ENCODE measurements at regions not wholly inside any gene's neighbourhood (a gene's known extent, or its start where the extent isn't known, plus 50 kb on each side); places are given as distances from the start of the nearest gene placed in this dataset.

DNA sequence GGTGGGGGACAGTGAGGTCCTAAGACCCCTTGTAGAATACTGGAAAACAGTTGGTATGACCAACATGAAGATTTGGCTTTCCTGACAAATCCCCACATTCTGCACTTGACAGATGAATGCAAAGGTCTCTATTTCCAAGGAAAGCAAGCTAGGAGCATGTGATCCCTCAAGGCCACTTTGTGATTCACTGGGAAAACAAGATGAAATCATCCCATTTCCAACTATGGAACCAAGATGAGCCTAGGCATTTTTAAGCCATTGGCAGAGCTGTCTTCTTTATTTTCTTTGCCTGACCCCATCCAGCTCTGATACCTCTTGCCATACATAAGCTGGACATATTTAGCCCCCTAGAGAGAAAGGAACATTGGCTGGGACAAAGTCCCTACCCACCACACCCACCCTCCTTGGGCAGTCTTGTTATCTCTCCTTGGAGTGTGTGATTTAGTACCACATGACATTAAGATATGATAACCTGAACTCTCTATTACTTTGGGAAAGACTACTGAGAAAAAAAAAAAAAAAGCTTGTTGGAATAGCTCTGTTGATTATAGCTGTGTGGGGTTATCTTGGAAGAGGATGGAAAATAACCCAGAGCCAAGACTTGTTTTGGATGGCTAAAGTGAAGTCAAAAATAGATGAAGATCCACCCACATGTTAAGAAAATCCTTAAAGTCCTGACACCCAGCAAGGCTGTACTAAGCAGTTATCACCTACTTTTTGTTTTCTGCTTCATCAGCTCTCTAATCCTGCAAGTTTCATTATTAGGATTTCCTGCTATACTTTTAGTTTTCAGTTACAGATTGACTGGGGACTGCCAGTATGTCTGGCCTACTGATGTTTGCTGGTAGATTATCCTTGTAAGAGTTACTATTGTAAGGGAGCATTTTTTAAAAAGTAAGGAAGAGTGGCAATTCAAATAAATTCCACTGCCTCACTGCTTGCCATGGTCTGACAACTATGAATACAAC lies 90.1 kb upstream of the PREP start:
- no peak for DNase-seq (ENCODE audit: low spot score)

GRCh38 chr6:105489216-105489530 lies 86.3 kb upstream of the PREP start:
- no peak for DNase-seq (ENCODE audit: low spot score)

GRCh38 chr6:105488516-105489215 lies 85.8 kb upstream of the PREP start:
- DNase-seq (ENCODE audit: low spot score) = no peak

DNA sequence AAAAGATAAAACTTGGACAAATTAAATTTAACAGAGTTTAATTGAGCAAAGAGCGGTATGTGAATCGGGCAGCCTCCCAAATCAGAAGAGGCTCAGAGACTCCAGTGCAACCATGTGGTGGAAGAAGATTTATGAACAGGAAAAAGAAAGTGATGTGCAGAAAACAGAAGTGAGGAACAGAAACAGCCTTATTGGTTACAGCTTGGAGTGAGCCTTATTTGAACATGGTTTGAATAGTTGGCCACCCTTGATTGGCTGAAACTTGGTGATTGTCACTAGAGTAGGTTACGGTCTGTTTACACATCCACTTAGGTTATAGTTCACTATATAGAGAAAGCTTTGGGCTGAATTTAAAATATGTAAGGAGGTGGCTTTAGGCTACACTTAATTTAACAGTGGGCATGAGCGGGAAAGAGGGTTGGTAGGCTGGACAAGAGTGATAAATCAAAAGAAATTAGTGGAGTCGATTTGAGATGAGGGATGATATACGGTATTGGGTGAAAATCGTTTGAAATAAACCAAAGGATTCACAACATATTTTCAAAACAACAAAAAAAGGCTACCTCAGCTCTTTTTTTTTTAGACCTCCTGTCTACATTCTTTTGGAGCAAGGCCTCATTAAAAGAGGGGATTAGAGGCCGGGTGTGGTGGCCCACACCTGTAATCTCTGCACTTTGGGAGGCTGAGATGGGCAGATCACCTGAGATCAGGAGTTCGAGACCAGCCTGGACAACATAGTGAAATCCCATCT lies 84.3 kb upstream of the PREP start:
- no peak for DNase-seq (ENCODE audit: low spot score)

DNA sequence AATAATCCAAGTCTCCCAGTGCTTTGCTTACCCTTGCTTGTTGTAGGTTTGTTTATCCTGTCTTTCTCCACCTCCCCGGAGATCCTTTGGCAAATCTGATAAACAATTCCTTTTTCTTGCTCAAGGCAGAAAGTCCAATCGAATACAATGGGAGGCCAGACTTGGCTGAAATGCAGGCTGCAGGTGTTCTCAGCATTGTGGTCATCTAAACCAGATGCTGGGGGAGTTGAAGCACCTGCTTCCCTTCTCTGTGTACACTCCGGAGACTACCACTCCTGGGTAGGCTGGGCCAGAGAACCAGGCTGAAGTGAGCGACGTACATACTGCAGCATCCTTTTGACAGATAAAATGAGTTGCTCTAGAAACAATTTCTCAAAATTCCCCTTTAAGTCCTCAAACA lies 82.6 kb upstream of the PREP start:
- no peak for DNase-seq (ENCODE audit: low spot score)

GRCh38 chr6:105484238-105485161 lies 81.6 kb upstream of the PREP start:
- peak; percentile 41 for DNase-seq (ENCODE audit: low spot score)

DNA sequence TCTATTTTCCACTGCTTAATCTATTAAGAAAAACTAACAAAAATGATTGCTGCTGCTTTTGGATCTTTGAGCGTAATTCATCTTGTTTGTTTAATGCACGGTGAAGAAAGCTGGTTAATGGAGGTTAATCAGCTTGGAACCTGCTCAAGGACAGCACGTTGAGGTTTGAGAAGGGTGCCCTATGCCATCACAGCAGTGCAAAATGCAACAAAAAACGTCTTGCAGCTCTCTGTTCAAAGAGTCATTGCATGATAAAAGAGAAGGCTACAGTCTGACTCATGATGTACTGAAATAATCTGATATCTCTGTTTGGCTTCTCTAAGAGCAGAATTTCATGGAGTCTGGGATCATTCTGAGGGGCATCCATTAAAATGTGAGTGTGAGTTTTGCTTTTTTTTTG lies 80.6 kb upstream of the PREP start:
- no peak for DNase-seq (ENCODE audit: low spot score)

GRCh38 chr6:105482921-105483320 lies 80.0 kb upstream of the PREP start:
- DNase-seq (ENCODE audit: low spot score) = no peak

- DNase-seq (ENCODE audit: low spot score) = no peak
These were observed 79.5 kb upstream of the PREP start for GRCh38 chr6:105482227-105482844.

DNA sequence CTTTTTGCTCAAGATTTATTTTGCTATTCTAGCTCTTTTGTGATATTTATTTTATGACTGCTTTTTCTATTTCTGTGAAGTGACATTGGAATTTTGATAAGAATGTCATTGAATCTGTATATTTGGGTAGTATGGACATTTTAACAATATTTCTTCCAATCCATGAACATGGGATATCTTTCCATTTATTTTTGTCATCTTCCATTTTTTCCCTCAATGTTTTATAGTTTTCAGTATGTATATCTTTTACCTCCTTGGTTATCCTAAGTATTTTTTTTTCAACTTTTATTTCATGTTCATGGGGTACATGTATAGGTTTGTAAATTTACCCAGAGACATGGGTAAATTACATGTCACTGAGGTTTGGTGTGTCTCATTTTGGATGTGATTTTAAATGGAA lies 74.1 kb upstream of the PREP start:
- DNase-seq (ENCODE audit: low spot score) = no peak

GRCh38 chr6:105474234-105474633 lies 71.4 kb upstream of the PREP start:
- DNase-seq (ENCODE audit: low spot score) = no peak

- DNase-seq (ENCODE audit: low spot score) = no peak
These were observed 67.1 kb upstream of the PREP start for GRCh38 chr6:105469946-105470345.

DNA sequence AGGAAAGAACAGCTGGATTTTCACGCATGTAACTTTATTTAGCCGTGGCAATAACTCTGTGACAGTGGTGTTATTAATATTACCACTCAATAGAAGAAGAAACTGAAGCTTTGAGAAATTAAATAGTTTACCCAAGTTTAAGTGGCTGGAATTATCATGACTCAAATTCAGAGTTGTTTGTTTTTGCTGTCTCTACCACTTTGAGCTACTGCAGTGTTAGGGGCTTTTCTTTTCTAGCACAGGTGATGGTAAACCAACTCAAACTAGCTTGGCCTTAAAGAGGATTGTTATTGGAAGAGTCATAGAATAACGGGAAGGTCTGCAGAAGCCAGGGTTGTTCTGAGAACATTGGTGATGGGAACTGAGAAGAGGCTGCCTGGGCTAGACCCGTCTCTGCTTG lies 66.0 kb upstream of the PREP start:
- no peak for DNase-seq (ENCODE audit: low spot score)

GRCh38 chr6:105460860-105461259 lies 58.0 kb upstream of the PREP start:
- no peak for DNase-seq (ENCODE audit: low spot score)

DNA sequence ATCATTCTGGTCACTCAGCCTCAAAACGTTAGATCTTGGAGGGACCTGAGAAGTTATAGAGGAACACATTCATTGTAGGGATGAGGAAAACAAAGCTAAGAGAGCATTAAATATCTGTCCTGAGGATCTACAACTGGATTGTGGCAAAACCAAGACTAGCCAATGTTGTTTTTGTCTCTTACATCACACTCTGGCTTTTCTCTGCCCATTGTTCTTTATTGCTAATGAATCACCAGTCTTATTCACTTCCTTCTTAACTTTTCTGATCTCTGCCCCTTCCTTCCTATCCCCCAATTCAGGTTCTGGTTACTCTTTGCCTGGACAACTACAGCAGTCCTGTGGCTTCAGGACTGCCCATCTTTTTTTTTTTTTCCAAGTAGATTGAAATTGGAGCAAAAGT lies 57.0 kb upstream of the PREP start:
- DNase-seq (ENCODE audit: low spot score) = peak; percentile 52

DNA sequence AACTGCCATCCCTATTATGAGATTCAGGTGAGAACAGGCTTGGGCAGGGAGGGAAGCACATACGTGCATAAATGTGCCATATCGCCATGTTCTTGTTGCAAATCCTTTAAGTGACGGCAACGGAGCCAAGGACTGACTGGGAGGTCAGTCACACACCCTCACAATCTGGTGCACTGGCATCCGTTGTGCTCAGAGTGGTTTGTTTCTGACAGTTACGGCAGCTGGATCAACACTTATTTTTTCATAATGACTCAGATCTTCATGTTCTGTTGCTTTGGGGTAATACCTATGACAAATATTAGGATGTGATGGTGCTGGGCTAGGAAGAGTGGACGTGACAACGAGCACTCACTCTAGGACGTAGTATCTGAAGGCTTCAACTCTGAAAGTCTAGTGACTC lies 56.2 kb upstream of the PREP start:
- no peak for DNase-seq (ENCODE audit: low spot score)

DNA sequence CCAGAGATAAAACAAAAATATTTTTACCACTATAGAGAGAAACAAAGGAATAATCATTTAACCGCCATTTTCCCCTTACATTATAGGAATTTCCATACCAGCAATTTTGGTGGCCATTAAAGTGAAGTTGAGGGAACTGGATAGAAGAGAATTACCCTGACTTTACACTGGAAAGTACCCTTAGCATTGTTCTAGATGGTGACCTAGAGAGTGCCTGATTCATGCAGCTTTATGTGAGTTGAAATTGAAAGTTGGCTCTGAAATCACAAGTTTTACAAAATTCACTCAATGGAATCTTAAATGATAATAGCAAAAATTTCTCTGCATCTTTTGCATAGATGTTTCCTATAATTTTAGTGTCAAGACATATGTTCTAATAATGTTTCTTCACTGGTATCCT lies 55.7 kb upstream of the PREP start:
- DNase-seq (ENCODE audit: low spot score) = no peak

GRCh38 chr6:105458084-105458483 lies 55.2 kb upstream of the PREP start:
- DNase-seq (ENCODE audit: low spot score) = no peak

GRCh38 chr6:105453968-105454367 lies 51.1 kb upstream of the PREP start:
- no peak for DNase-seq (ENCODE audit: low spot score)

DNA sequence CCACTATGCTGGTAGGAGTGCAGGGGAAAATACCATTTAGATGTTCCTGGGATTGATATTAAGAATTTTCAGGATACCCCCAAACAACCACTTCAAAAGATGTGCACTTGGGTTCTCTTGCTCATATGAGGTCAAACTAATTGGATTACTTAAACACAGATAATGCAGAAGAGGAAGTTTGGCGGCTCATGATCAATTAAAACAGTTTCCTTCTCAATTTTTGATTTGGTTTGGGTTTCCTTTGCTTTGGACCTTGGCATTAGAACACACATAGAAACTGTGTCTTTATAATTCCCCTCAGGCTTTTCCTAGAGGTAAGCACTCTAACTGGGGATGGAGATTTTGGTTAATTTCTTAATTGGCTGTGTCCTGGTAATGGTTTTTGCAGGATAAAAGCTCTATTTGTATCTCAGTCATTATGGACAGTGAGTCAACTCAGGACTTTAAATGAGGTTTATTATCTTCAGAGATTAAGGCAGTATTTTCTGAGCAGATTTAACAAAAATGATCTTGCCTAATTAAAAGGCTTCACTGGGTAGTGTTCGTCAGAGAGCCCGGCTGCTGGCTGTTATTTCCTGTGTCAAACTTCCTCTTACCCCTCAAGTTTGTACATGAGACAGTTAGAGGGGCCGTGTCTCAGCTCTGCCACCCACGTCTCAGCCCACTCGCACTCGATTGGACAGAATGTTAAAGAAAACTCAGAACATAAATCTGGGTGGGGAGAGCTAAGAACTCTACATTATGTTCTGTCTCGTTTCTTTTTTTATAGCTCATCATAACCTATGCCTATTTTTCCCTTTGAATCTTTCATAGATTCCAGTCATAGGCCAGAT lies 50.3 kb upstream of the PREP start:
- DNase-seq (ENCODE audit: low spot score) = no peak
